ENCODE measurements at regions not wholly inside any gene's neighbourhood (a gene's known extent, or its start where the extent isn't known, plus 50 kb on each side); places are given as distances from the start of the nearest gene placed in this dataset.

DNA sequence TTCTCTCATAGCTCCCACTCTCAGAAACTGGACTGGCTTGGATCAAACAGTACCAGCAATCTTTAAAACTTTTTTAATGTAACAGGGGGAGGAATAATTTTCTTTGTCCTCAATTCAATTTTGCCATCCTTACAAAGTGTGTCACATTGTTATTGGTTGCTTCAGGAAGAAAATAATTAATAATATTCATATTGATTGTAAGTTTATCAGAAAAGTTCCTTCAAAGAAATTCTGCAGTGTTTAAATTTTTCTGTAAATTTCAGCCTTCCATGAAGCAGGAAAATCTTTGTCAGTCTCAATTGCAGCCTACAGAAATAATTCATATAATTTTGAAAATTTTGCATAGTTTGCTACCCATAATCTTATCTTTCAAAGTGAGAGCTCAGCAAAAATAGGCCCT is 1119.1 kb upstream of the ATXN7L3B start:
- TF ChIP-seq, protein P1, sequence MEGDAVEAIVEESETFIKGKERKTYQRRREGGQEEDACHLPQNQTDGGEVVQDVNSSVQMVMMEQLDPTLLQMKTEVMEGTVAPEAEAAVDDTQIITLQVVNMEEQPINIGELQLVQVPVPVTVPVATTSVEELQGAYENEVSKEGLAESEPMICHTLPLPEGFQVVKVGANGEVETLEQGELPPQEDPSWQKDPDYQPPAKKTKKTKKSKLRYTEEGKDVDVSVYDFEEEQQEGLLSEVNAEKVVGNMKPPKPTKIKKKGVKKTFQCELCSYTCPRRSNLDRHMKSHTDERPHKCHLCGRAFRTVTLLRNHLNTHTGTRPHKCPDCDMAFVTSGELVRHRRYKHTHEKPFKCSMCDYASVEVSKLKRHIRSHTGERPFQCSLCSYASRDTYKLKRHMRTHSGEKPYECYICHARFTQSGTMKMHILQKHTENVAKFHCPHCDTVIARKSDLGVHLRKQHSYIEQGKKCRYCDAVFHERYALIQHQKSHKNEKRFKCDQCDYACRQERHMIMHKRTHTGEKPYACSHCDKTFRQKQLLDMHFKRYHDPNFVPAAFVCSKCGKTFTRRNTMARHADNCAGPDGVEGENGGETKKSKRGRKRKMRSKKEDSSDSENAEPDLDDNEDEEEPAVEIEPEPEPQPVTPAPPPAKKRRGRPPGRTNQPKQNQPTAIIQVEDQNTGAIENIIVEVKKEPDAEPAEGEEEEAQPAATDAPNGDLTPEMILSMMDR (IDR thresholded peaks at IDR 0.05) = no peak
- TF ChIP-seq ZFX (IDR thresholded peaks at IDR 0.05; ENCODE audit: borderline replicate concordance) = no peak
